ENCODE measurements at regions not wholly inside any gene's neighbourhood (a gene's known extent, or its start where the extent isn't known, plus 50 kb on each side); places are given as distances from the start of the nearest gene placed in this dataset.

GRCh38 chr14:65238456-65238855 is 136.1 kb upstream of the MAX start:
- no peak overlapping the region for H3K4me3 ChIP-seq (ENCODE audit: low read length)
- TF ChIP-seq CTCF (conservative IDR thresholded peaks at IDR 0.05; ENCODE audit: low read length) = no peak
- DNase-seq (ENCODE audit: low read depth) = peak; percentile 94

- peak; percentile 95 for DNase-seq (ENCODE audit: low read depth)
Observed at GRCh38 chr14:65239143-65239937, 137.0 kb upstream of the MAX start.

GRCh38 chr14:65239938-65240296 is 137.6 kb upstream of the MAX start:
- no peak overlapping the region for H3K4me3 ChIP-seq (ENCODE audit: low read length)
- TF ChIP-seq CTCF (conservative IDR thresholded peaks at IDR 0.05; ENCODE audit: low read length) = no peak
- no peak for DNase-seq (ENCODE audit: low read depth)

More at GRCh38 chr14:65239143-65239937, 137.0 kb upstream of the MAX start:
- no peak; the same call in 1 of the 2 replicates for TF ChIP-seq CTCF (conservative IDR thresholded peaks at IDR 0.05; ENCODE audit: low read length)
- H3K4me3 ChIP-seq (ENCODE audit: low read length) = no peak overlapping the region

- TF ChIP-seq CTCF (conservative IDR thresholded peaks at IDR 0.05; ENCODE audit: low read length) = no peak
- H3K4me3 ChIP-seq (ENCODE audit: low read length) = no peak overlapping the region
Observed at GRCh38 chr14:65241125-65241752, 138.9 kb upstream of the MAX start.

GRCh38 chr14:65242732-65243134 is 140.4 kb upstream of the MAX start:
- no peak for TF ChIP-seq CTCF (conservative IDR thresholded peaks at IDR 0.05; ENCODE audit: low read length)
- H3K4me3 ChIP-seq (ENCODE audit: low read length) = no peak overlapping the region
- no peak for DNase-seq (ENCODE audit: low read depth)

More at GRCh38 chr14:65241125-65241752, 138.9 kb upstream of the MAX start:
- no peak for DNase-seq (ENCODE audit: low read depth)

GRCh38 chr14:65243766-65244442 is 141.6 kb upstream of the MAX start:
- peak; percentile 40 for DNase-seq (ENCODE audit: low read depth)
- no peak for TF ChIP-seq CTCF (conservative IDR thresholded peaks at IDR 0.05; ENCODE audit: low read length)
- no peak overlapping the region for H3K4me3 ChIP-seq (ENCODE audit: low read length)
